ENCODE measurements at regions not wholly inside any gene's neighbourhood (a gene's known extent, or its start where the extent isn't known, plus 50 kb on each side); places are given as distances from the start of the nearest gene placed in this dataset.

- TF ChIP-seq, protein P1, sequence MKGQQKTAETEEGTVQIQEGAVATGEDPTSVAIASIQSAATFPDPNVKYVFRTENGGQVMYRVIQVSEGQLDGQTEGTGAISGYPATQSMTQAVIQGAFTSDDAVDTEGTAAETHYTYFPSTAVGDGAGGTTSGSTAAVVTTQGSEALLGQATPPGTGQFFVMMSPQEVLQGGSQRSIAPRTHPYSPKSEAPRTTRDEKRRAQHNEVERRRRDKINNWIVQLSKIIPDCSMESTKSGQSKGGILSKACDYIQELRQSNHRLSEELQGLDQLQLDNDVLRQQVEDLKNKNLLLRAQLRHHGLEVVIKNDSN (IDR thresholded peaks at IDR 0.05) = no peak
- no peak for TF ChIP-seq YY1 (IDR thresholded peaks at IDR 0.05; ENCODE audit: low read depth)
- TF ChIP-seq, protein P2, sequence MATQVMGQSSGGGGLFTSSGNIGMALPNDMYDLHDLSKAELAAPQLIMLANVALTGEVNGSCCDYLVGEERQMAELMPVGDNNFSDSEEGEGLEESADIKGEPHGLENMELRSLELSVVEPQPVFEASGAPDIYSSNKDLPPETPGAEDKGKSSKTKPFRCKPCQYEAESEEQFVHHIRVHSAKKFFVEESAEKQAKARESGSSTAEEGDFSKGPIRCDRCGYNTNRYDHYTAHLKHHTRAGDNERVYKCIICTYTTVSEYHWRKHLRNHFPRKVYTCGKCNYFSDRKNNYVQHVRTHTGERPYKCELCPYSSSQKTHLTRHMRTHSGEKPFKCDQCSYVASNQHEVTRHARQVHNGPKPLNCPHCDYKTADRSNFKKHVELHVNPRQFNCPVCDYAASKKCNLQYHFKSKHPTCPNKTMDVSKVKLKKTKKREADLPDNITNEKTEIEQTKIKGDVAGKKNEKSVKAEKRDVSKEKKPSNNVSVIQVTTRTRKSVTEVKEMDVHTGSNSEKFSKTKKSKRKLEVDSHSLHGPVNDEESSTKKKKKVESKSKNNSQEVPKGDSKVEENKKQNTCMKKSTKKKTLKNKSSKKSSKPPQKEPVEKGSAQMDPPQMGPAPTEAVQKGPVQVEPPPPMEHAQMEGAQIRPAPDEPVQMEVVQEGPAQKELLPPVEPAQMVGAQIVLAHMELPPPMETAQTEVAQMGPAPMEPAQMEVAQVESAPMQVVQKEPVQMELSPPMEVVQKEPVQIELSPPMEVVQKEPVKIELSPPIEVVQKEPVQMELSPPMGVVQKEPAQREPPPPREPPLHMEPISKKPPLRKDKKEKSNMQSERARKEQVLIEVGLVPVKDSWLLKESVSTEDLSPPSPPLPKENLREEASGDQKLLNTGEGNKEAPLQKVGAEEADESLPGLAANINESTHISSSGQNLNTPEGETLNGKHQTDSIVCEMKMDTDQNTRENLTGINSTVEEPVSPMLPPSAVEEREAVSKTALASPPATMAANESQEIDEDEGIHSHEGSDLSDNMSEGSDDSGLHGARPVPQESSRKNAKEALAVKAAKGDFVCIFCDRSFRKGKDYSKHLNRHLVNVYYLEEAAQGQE (IDR thresholded peaks at IDR 0.05; ENCODE audit: low read depth) = no peak
- no peak for TF ChIP-seq EP300 (IDR thresholded peaks at IDR 0.05; ENCODE audit: borderline replicate concordance)
- TF ChIP-seq RAD21 (IDR thresholded peaks at IDR 0.05; ENCODE audit: low read depth) = no peak
These were observed 357.4 kb downstream of the PRDM9 start for GRCh38 chr5:23864786-23865185.
